ENCODE measurements at regions not wholly inside any gene's neighbourhood (a gene's known extent, or its start where the extent isn't known, plus 50 kb on each side); places are given as distances from the start of the nearest gene placed in this dataset.

GRCh38 chr21:19261731-19262376 lies 858.3 kb upstream of the TMPRSS15 start:
- no peak for DNase-seq

- no peak for DNase-seq
These were observed 863.1 kb upstream of the TMPRSS15 start for GRCh38 chr21:19266636-19267035.

- no peak for DNase-seq
These were observed 865.1 kb upstream of the TMPRSS15 start for GRCh38 chr21:19268686-19269085.

GRCh38 chr21:19275065-19275464 lies 871.5 kb upstream of the TMPRSS15 start:
- DNase-seq, result no peak

GRCh38 chr21:19276665-19277064 lies 873.1 kb upstream of the TMPRSS15 start:
- no peak for DNase-seq

- no peak for DNase-seq
These were observed 883.3 kb upstream of the TMPRSS15 start for GRCh38 chr21:19286876-19287275.

GRCh38 chr21:19290328-19290727 lies 886.7 kb upstream of the TMPRSS15 start:
- no peak for DNase-seq

GRCh38 chr21:19320291-19320690 lies 916.7 kb upstream of the TMPRSS15 start:
- DNase-seq, result no peak

GRCh38 chr21:19321688-19322087 lies 918.1 kb upstream of the TMPRSS15 start:
- no peak for DNase-seq

GRCh38 chr21:19322360-19322759 lies 918.8 kb upstream of the TMPRSS15 start:
- DNase-seq, result no peak

- no peak for DNase-seq
These were observed 923.1 kb upstream of the TMPRSS15 start for GRCh38 chr21:19326531-19327319.

- DNase-seq, result no peak
These were observed 925.4 kb upstream of the TMPRSS15 start for GRCh38 chr21:19328954-19329353.

GRCh38 chr21:19340303-19340702 lies 936.7 kb upstream of the TMPRSS15 start:
- no peak for DNase-seq

- no peak for DNase-seq
These were observed 937.4 kb upstream of the TMPRSS15 start for GRCh38 chr21:19340954-19341353.

- no peak for DNase-seq
These were observed 940.1 kb upstream of the TMPRSS15 start for GRCh38 chr21:19343711-19344110.

- no peak for DNase-seq
These were observed 946.7 kb upstream of the TMPRSS15 start for GRCh38 chr21:19350286-19350685.

GRCh38 chr21:19353256-19353655 lies 949.7 kb upstream of the TMPRSS15 start:
- no peak for DNase-seq

- no peak for DNase-seq
These were observed 965.4 kb upstream of the TMPRSS15 start for GRCh38 chr21:19368944-19369343.

- DNase-seq, result no peak
These were observed 988.8 kb upstream of the TMPRSS15 start for GRCh38 chr21:19392390-19392789.

- no peak for DNase-seq
These were observed 996.7 kb upstream of the TMPRSS15 start for GRCh38 chr21:19400223-19400770.

- no peak for DNase-seq
These were observed 999.3 kb upstream of the TMPRSS15 start for GRCh38 chr21:19402870-19403269.

- no peak for DNase-seq
These were observed 1001.7 kb upstream of the TMPRSS15 start for GRCh38 chr21:19405326-19405725.

- DNase-seq, result no peak
These were observed 1017.0 kb upstream of the TMPRSS15 start for GRCh38 chr21:19420565-19420964.

- no peak for DNase-seq
These were observed 1030.0 kb upstream of the TMPRSS15 start for GRCh38 chr21:19433623-19434022.

Measured in activated T-cell treated with anti-CD3 and anti-CD28 coated beads, Interleukin-2, amount 50 U/mL, for 48 hours (primary cell).